ENCODE measurements at regions not wholly inside any gene's neighbourhood (a gene's known extent, or its start where the extent isn't known, plus 50 kb on each side); places are given as distances from the start of the nearest gene placed in this dataset.

DNA sequence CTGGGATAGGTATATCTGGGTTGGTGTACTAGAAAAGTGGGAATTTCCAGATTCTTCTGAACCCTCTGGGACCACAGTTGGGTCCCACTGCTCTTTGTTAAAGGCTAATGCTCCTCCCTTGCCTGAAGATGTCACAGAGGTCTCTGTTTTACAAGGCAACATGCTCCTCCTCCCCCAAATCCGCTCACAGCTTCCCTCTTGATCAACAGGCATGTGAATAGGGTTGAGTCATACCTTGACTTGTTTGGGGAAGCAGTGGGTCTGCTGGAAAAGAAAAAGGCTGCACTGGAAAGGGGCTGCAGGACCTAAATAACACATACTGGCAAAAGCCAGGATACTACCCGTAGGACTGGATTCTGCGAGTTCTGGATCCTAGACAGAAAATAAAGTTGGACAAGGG, 165.4 kb upstream of the TMEM260 start:
- no CpG with 5 or more reads among the region's 3 CpGs for whole genome bisulfite sequencing (ENCODE audit: insufficient coverage)

GRCh38 chr14:56416213-56416612, 163.4 kb upstream of the TMEM260 start:
- H3K27me3 ChIP-seq (replicated peaks in 1 of 4; ENCODE audit: control extremely low read depth in 1 of 4, control insufficient read depth in 3 of 4, insufficient read depth in 4 of 4, low read length in 3 of 4): no peaks in the 10 kb centered on the region
- H3K9me3 ChIP-seq (ENCODE audit: control extremely low read depth in 1 of 3, control insufficient read depth in 2 of 3, insufficient read depth in 1 of 3, low read length in 2 of 3): no peaks in the 10 kb centered on the region
- Mint-ChIP-seq H3K4me3 (no peak overlapping the region), H3K27ac (no peak overlapping the region), H3K27me3 (no peaks in the 10 kb centered on the region), H3K4me1 (peaks cover 9% of the 10 kb centered on the region), H3K9me3 (ENCODE audit: insufficient read depth) (no peaks in the 10 kb centered on the region)
- no peak overlapping the region for H3K9ac ChIP-seq (ENCODE audit: low read length)
- no peaks in the 10 kb centered on the region for H4K20me1 ChIP-seq (ENCODE audit: control insufficient read depth, insufficient read depth, low read length, poor library complexity, severe bottlenecking)
- peaks cover 11 to 14% of the 10 kb centered on the region in 2 donors for H3K4me1 ChIP-seq (ENCODE audit: control insufficient read depth in 2 of 2, insufficient read depth in 2 of 2, low read length in 2 of 2)
- intact Hi-C loops (cut with micrococcal nuclease): no loop called here
- H3K79me2 ChIP-seq (ENCODE audit: control insufficient read depth, insufficient read depth, low read length): no peaks in the 10 kb centered on the region
- H3K27ac ChIP-seq (ENCODE audit: low read length in 2 of 2): no peak overlapping the region
- no peak overlapping the region for H2AFZ ChIP-seq (ENCODE audit: insufficient read depth, low read depth, low read length, poor library complexity, severe bottlenecking)
- CTCF ChIA-PET: no interaction called here
- POLR2A ChIA-PET: no interaction called here
- DNase-seq (no peak), ATAC-seq (ENCODE audit: low read depth) (no peak)
- H3K36me3 ChIP-seq (replicated peaks in 1 of 2; ENCODE audit: control extremely low read depth in 1 of 2, control insufficient read depth in 1 of 2, extremely low read depth in 1 of 2, insufficient read depth in 2 of 2, low read length in 1 of 2): no peaks in the 10 kb centered on the region
- H3K4me3 ChIP-seq (ENCODE audit: control extremely low read depth in 1 of 5, extremely low read depth in 1 of 5, insufficient read depth in 1 of 5, low read depth in 2 of 5, low read length in 4 of 5): no peak overlapping the region
- H3K4me2 ChIP-seq (replicated peaks; ENCODE audit: low read depth, low read length, poor library complexity, severe bottlenecking): no peak overlapping the region
- WGBS (ENCODE audit: insufficient coverage): 85% methylated on average over 2 of the region's 9 CpGs
- TF ChIP-seq, protein P1, sequence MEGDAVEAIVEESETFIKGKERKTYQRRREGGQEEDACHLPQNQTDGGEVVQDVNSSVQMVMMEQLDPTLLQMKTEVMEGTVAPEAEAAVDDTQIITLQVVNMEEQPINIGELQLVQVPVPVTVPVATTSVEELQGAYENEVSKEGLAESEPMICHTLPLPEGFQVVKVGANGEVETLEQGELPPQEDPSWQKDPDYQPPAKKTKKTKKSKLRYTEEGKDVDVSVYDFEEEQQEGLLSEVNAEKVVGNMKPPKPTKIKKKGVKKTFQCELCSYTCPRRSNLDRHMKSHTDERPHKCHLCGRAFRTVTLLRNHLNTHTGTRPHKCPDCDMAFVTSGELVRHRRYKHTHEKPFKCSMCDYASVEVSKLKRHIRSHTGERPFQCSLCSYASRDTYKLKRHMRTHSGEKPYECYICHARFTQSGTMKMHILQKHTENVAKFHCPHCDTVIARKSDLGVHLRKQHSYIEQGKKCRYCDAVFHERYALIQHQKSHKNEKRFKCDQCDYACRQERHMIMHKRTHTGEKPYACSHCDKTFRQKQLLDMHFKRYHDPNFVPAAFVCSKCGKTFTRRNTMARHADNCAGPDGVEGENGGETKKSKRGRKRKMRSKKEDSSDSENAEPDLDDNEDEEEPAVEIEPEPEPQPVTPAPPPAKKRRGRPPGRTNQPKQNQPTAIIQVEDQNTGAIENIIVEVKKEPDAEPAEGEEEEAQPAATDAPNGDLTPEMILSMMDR (IDR thresholded peaks at IDR 0.05): no peak

More for the DNA sequence above, 165.4 kb upstream of the TMEM260 start:
- ChIA-PET CTCF (no interaction called here), POLR2A (no interaction called here)
- Histone ChIP-seq H3K9me3 (ENCODE audit: control extremely low read depth in 1 of 3, control insufficient read depth in 2 of 3, insufficient read depth in 1 of 3, low read length in 2 of 3) (no peaks in the 10 kb centered on the region), H3K36me3 (replicated peaks in 1 of 2; ENCODE audit: control extremely low read depth in 1 of 2, control insufficient read depth in 1 of 2, extremely low read depth in 1 of 2, insufficient read depth in 2 of 2, low read length in 1 of 2) (no peaks in the 10 kb centered on the region), H3K9ac (ENCODE audit: low read length) (no peak overlapping the region), H2AFZ (ENCODE audit: insufficient read depth, low read depth, low read length, poor library complexity, severe bottlenecking) (no peak overlapping the region), H3K4me2 (replicated peaks; ENCODE audit: low read depth, low read length, poor library complexity, severe bottlenecking) (no peak overlapping the region), H3K27me3 (replicated peaks in 1 of 4; ENCODE audit: control extremely low read depth in 1 of 4, control insufficient read depth in 3 of 4, insufficient read depth in 4 of 4, low read length in 3 of 4) (no peaks in the 10 kb centered on the region), H4K20me1 (ENCODE audit: control insufficient read depth, insufficient read depth, low read length, poor library complexity, severe bottlenecking) (no peaks in the 10 kb centered on the region), H3K4me3 (ENCODE audit: control extremely low read depth in 1 of 5, extremely low read depth in 1 of 5, insufficient read depth in 1 of 5, low read depth in 2 of 5, low read length in 4 of 5) (no peak overlapping the region), H3K79me2 (ENCODE audit: control insufficient read depth, insufficient read depth, low read length) (no peaks in the 10 kb centered on the region), H3K4me1 (ENCODE audit: control insufficient read depth in 2 of 2, insufficient read depth in 2 of 2, low read length in 2 of 2) (peaks cover 11 to 14% of the 10 kb centered on the region in 2 donors), H3K27ac (ENCODE audit: low read length in 2 of 2) (no peak overlapping the region)
- Mint-ChIP-seq H3K4me1 (peaks cover 9% of the 10 kb centered on the region), H3K4me3 (no peak overlapping the region), H3K27me3 (no peaks in the 10 kb centered on the region), H3K27ac (no peak overlapping the region), H3K9me3 (ENCODE audit: insufficient read depth) (no peaks in the 10 kb centered on the region)
- no peak for TF ChIP-seq EZH2 (IDR thresholded peaks at IDR 0.05; ENCODE audit: borderline replicate concordance, insufficient read depth, low read depth, low read length, poor library complexity, severe bottlenecking)
- TF ChIP-seq, protein P1 (IDR thresholded peaks at IDR 0.05): no peak
- DNase-seq: no peak
- intact Hi-C loops (cut with micrococcal nuclease): no loop called here
- ATAC-seq (ENCODE audit: low read depth): no peak
